SK-N-SH treated with all-trans-retinoic acid at 6 μM for 48 hours (cell line): ENCODE measurements at regions not wholly inside any gene's neighbourhood (a gene's known extent, or its start where the extent isn't known, plus 50 kb on each side); places are given as distances from the start of the nearest gene placed in this dataset.

Experiments
- ATAC-seq: fragments of 200-7000 bp; cut with Tn5 transposase; 3 replicates; pipeline ENCODE4 v1.9.1; 2020; ENCODE audit warnings: mild to moderate bottlenecking, moderate library complexity
- ARNTL ChIP-seq: fragments of 450-650 bp; formaldehyde crosslinking; IDR thresholded peaks from 2 replicates; pipeline ENCODE4 v1.5.0; 2020; ENCODE audit warnings: low read depth, mild to moderate bottlenecking, moderate library complexity, borderline replicate concordance
- BACH2 ChIP-seq: fragments of 250-450 bp; sonication (Bioruptor Pico); IDR thresholded peaks from 2 replicates; pipeline ENCODE4 v1.9.0; 2021; ENCODE audit warnings: mild to moderate bottlenecking, borderline replicate concordance
- CSDC2 ChIP-seq: fragments of 250-450 bp; sonication (Bioruptor Pico); IDR thresholded peaks from 2 replicates; pipeline ENCODE4 v1.5.0; 2020; ENCODE audit warnings: mild to moderate bottlenecking, moderate library complexity
- ESRRG ChIP-seq: fragments of 250-450 bp; sonication (Bioruptor Pico); IDR thresholded peaks from 2 replicates; pipeline ENCODE4 v1.6.1; 2021; ENCODE audit warnings: mild to moderate bottlenecking
- GLIS3 ChIP-seq: fragments of 250-450 bp; sonication (Bioruptor Pico); IDR thresholded peaks from 2 replicates; pipeline ENCODE4 v1.5.0; 2020; ENCODE audit warnings: mild to moderate bottlenecking, moderate library complexity
- ISL1 ChIP-seq: fragments of 250-450 bp; sonication (Bioruptor Pico); IDR thresholded peaks from 2 replicates; pipeline ENCODE4 v2.1.2; 2022; ENCODE audit warnings: mild to moderate bottlenecking, moderate library complexity
- OSR1 ChIP-seq: fragments of 250-450 bp; sonication (Bioruptor Pico); IDR thresholded peaks from 2 replicates; pipeline ENCODE4 v1.8.0; 2022; ENCODE audit warnings: moderate library complexity, mild to moderate bottlenecking, inconsistent platforms
- RARB ChIP-seq: fragments of 250-450 bp; sonication (Bioruptor Pico); IDR thresholded peaks from 2 replicates; pipeline ENCODE4 v1.8.0; 2021; ENCODE audit warnings: mild to moderate bottlenecking, moderate library complexity
- SNAI2 ChIP-seq: fragments of 250-450 bp; sonication (Bioruptor Pico); IDR thresholded peaks from 2 replicates; pipeline ENCODE4 v1.5.0; 2020; ENCODE audit warnings: mild to moderate bottlenecking, moderate library complexity
- TCF4 ChIP-seq: fragments of 250-450 bp; sonication (Bioruptor Pico); IDR thresholded peaks from 2 replicates; pipeline ENCODE4 v1.8.0; 2021; ENCODE audit warnings: mild to moderate bottlenecking, moderate library complexity, borderline replicate concordance
- TOX ChIP-seq: fragments of 250-450 bp; sonication (Bioruptor Pico); IDR thresholded peaks from 2 replicates; pipeline ENCODE4 v1.8.0; 2021; ENCODE audit warnings: mild to moderate bottlenecking, moderate library complexity, borderline replicate concordance
- TSHZ2 ChIP-seq: fragments of 250-450 bp; sonication (Bioruptor Pico); IDR thresholded peaks from 2 replicates; pipeline ENCODE4 v1.5.0; 2020; ENCODE audit warnings: mild to moderate bottlenecking, moderate library complexity
- ZC3H10 ChIP-seq: fragments of 250-450 bp; sonication (Bioruptor Pico); IDR thresholded peaks from 2 replicates; pipeline ENCODE4 v1.5.1; 2021; ENCODE audit warnings: mild to moderate bottlenecking, moderate library complexity
- ZFP3 ChIP-seq: fragments of 250-450 bp; sonication (Bioruptor Pico); IDR thresholded peaks from 2 replicates; pipeline ENCODE4 v1.5.0; 2020; ENCODE audit warnings: mild to moderate bottlenecking, moderate library complexity
- ZFP30 ChIP-seq: fragments of 450-650 bp; formaldehyde crosslinking; IDR thresholded peaks from 2 replicates; pipeline ENCODE4 v1.5.0; 2022; ENCODE audit warnings: mild to moderate bottlenecking, moderate library complexity
- ZNF565 ChIP-seq: fragments of 450-650 bp; formaldehyde crosslinking; conservative IDR thresholded peaks from 2 replicates; pipeline ENCODE4 v1.5.0; 2020; ENCODE audit warnings: low read depth, mild to moderate bottlenecking, moderate library complexity
- ZNF70 ChIP-seq: fragments of 450-650 bp; formaldehyde crosslinking; IDR thresholded peaks from 2 replicates; pipeline ENCODE4 v1.5.0; 2020; ENCODE audit warnings: mild to moderate bottlenecking, moderate library complexity
- ZNF8 ChIP-seq: fragments of 450-650 bp; formaldehyde crosslinking; IDR thresholded peaks from 2 replicates; pipeline ENCODE4 v1.5.0; 2020; ENCODE audit warnings: mild to moderate bottlenecking, moderate library complexity
- TF ChIP-seq, protein P1 (sequence below): fragments of 250-450 bp; sonication (Bioruptor Pico); IDR thresholded peaks from 2 replicates; pipeline ENCODE4 v1.5.1; 2021; ENCODE audit warnings: mild to moderate bottlenecking, moderate library complexity
- TF ChIP-seq, protein P2 (sequence below): fragments of 250-450 bp; sonication (Bioruptor Pico); IDR thresholded peaks from 2 replicates; pipeline ENCODE4 v1.8.0; 2020; ENCODE audit warnings: mild to moderate bottlenecking, moderate library complexity, borderline replicate concordance
- TF ChIP-seq, protein P3 (sequence below): fragments of 250-450 bp; sonication (Bioruptor Pico); IDR thresholded peaks from 2 replicates; pipeline ENCODE4 v1.5.1; 2020; ENCODE audit warnings: low read depth, mild to moderate bottlenecking, moderate library complexity

GRCh38 chr4:123034023-123034422 is 111.6 kb upstream of the NUDT6 start:
- no peak for ATAC-seq
- no peak for TF ChIP-seq OSR1 (CRISPR knock-in tag)
- no peak for TF ChIP-seq BACH2
- TF ChIP-seq ZC3H10 (CRISPR knock-in tag), result no peak
- TF ChIP-seq RARB, result no peak
- TF ChIP-seq ZNF8, result no peak
- TF ChIP-seq ZNF565 (CRISPR knock-in tag), result no peak
- no peak for TF ChIP-seq ISL1 (CRISPR knock-in tag)
- TF ChIP-seq, protein P1, sequence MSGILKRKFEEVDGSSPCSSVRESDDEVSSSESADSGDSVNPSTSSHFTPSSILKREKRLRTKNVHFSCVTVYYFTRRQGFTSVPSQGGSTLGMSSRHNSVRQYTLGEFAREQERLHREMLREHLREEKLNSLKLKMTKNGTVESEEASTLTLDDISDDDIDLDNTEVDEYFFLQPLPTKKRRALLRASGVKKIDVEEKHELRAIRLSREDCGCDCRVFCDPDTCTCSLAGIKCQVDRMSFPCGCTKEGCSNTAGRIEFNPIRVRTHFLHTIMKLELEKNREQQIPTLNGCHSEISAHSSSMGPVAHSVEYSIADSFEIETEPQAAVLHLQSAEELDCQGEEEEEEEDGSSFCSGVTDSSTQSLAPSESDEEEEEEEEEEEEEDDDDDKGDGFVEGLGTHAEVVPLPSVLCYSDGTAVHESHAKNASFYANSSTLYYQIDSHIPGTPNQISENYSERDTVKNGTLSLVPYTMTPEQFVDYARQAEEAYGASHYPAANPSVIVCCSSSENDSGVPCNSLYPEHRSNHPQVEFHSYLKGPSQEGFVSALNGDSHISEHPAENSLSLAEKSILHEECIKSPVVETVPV (CRISPR knock-in tag), result no peak
- TF ChIP-seq GLIS3, result no peak
- TF ChIP-seq ESRRG, result no peak
- no peak for TF ChIP-seq ZNF70 (CRISPR knock-in tag)
- no peak for TF ChIP-seq ZFP3 (CRISPR knock-in tag)
- no peak for TF ChIP-seq TSHZ2 (CRISPR knock-in tag)
- no peak for TF ChIP-seq TCF4
- TF ChIP-seq, protein P2, sequence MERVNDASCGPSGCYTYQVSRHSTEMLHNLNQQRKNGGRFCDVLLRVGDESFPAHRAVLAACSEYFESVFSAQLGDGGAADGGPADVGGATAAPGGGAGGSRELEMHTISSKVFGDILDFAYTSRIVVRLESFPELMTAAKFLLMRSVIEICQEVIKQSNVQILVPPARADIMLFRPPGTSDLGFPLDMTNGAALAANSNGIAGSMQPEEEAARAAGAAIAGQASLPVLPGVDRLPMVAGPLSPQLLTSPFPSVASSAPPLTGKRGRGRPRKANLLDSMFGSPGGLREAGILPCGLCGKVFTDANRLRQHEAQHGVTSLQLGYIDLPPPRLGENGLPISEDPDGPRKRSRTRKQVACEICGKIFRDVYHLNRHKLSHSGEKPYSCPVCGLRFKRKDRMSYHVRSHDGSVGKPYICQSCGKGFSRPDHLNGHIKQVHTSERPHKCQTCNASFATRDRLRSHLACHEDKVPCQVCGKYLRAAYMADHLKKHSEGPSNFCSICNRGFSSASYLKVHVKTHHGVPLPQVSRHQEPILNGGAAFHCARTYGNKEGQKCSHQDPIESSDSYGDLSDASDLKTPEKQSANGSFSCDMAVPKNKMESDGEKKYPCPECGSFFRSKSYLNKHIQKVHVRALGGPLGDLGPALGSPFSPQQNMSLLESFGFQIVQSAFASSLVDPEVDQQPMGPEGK (CRISPR knock-in tag), result no peak
- no peak for TF ChIP-seq SNAI2 (CRISPR knock-in tag)
- TF ChIP-seq, protein P3, sequence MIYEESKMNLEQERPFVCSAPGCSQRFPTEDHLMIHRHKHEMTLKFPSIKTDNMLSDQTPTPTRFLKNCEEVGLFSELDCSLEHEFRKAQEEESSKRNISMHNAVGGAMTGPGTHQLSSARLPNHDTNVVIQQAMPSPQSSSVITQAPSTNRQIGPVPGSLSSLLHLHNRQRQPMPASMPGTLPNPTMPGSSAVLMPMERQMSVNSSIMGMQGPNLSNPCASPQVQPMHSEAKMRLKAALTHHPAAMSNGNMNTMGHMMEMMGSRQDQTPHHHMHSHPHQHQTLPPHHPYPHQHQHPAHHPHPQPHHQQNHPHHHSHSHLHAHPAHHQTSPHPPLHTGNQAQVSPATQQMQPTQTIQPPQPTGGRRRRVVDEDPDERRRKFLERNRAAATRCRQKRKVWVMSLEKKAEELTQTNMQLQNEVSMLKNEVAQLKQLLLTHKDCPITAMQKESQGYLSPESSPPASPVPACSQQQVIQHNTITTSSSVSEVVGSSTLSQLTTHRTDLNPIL, result no peak
- no peak for TF ChIP-seq ZFP30 (CRISPR knock-in tag)
- TF ChIP-seq ARNTL, result no peak

GRCh38 chr4:123035239-123035638 is 112.8 kb upstream of the NUDT6 start:
- no peak for ATAC-seq
- no peak for TF ChIP-seq ZC3H10 (CRISPR knock-in tag)
- no peak for TF ChIP-seq TOX
- TF ChIP-seq, protein P2 (CRISPR knock-in tag), result no peak

DNA sequence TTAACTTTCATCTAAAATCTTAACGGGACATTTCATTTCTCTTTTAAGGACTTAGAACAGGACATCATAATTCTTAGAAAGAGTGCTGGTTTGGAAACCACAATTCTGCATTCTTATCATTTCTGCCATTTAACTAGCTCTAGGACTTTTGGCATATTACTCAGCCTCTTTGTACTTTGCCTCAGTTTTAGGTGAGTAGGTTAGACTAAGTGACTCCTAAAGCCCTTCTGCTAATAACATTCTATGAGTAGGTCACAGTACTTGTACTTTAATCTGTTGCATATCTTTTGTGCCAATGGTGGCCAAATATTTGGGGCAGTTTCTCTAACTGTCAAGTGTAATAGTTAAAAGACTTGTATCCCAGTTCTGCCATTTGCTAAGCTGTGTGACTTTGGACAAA is 115.4 kb upstream of the NUDT6 start:
- ATAC-seq, result peak; percentile 90
- TF ChIP-seq ZC3H10 (CRISPR knock-in tag) (no peak), TOX (no peak), OSR1 (CRISPR knock-in tag) (no peak), ARNTL (no peak), CSDC2 (CRISPR knock-in tag) (no peak), TSHZ2 (CRISPR knock-in tag) (no peak), ISL1 (CRISPR knock-in tag) (no peak)
- TF ChIP-seq, protein P3, result no peak
- TF ChIP-seq, protein P2 (CRISPR knock-in tag), result no peak
